HK-2 (cell line): ENCODE measurements at regions not wholly inside any gene's neighbourhood (a gene's known extent, or its start where the extent isn't known, plus 50 kb on each side); places are given as distances from the start of the nearest gene placed in this dataset.
A peak's percentile ranks its signal among the peaks of the same experiment; 100 is the strongest.
"Not testable (repeated sequence)": the region's sequence is repeated elsewhere in the genome, so short reads cannot be mapped to it uniquely, and the experiment has no call there.

ENCODE experiments used
- DNase-seq: peaks from one replicate; pipeline ENCODE4 v3.0.0-alpha.2; 2018; ENCODE audit not compliant: unreplicated experiment

DNA sequence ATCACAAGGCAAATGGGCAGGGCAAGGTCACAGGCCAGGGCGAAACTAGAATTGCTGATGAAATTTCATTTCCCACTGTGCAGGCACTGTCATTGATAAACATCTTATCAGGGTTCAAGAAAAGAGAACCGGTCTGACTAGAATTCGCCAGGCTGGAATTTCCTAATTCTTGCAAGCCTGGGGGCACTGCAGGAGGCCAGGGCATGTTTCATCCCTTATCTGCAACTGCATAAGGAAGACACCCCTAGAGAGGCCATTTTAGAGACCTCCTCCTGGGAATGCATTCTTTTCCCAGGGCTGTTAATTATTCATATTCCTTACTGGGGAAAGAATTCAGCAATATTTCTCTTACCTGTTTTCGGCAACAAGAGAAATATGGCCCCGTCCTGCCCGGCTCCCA, 266.2 kb upstream of the CYLC2 start:
- no peak for DNase-seq

GRCh38 chr9:102714184-102714583, 280.9 kb upstream of the CYLC2 start:
- no peak for DNase-seq

- peak; percentile 1 for DNase-seq
These were observed 282.2 kb upstream of the CYLC2 start for GRCh38 chr9:102712910-102713309.

GRCh38 chr9:102700936-102701335, 294.2 kb upstream of the CYLC2 start:
- no peak for DNase-seq

DNA sequence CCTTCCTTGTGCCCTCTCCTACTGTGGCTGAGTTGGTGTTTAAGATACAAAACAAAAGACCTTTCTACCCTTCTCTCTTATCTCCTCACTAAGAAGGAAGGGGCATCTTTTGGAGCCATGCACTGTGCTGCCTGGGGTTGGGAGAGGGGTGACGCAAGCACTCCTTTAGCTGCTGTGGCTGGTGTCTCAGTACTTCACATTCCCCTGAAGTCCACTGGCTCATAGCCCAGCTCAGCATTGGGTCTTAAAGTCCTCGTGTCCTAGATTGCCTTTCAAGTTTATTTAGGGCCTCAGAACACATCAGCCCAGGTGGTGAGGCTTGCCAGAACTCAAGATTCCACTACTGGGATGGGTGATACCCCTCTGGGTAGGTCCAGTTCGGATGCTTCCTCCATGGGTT, 325.9 kb upstream of the CYLC2 start:
- no peak for DNase-seq

DNA sequence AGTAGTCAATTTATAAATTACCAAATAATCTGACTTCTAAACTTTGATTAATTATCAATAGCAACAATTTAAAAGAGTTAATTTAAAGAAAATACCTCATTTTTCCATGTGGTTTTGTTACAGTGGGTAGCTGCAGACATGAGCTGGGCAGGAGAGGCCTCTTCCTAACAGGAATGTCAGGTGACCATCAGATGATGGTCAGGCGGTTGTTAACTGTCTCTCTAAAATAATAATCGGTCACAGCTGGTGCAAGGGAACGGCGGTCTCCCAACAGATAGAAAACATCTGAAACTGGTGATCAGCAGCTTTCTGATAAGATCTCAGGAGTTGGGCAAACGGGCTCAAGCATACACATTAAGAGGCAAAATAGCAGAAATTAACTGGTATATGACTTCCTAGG, 342.7 kb upstream of the CYLC2 start:
- no peak for DNase-seq

- no peak for DNase-seq
These were observed 344.2 kb upstream of the CYLC2 start for GRCh38 chr9:102650896-102651295.

DNA sequence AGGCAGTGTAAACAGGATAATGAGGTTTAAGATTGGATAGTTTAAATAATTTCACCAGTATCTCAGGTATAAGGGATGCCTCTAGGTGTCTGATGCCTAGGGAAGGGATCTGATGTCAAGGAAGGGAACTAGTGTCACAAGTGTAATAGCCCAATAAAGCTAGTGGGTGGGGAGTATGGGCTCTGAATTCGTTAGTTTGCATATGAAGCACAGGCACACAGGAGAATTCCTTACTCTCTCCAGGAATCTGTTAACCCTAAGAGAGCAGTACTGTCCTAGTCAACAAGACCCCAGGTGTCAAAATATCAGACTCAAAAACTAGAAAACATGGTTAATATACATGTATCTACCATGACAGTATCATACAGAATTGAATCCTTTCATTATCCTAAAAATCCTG, 352.5 kb upstream of the CYLC2 start:
- DNase-seq: no peak

- no peak for DNase-seq
These were observed 363.6 kb upstream of the CYLC2 start for GRCh38 chr9:102631559-102631958.

GRCh38 chr9:102609461-102609860, 385.7 kb upstream of the CYLC2 start:
- DNase-seq: no peak

DNA sequence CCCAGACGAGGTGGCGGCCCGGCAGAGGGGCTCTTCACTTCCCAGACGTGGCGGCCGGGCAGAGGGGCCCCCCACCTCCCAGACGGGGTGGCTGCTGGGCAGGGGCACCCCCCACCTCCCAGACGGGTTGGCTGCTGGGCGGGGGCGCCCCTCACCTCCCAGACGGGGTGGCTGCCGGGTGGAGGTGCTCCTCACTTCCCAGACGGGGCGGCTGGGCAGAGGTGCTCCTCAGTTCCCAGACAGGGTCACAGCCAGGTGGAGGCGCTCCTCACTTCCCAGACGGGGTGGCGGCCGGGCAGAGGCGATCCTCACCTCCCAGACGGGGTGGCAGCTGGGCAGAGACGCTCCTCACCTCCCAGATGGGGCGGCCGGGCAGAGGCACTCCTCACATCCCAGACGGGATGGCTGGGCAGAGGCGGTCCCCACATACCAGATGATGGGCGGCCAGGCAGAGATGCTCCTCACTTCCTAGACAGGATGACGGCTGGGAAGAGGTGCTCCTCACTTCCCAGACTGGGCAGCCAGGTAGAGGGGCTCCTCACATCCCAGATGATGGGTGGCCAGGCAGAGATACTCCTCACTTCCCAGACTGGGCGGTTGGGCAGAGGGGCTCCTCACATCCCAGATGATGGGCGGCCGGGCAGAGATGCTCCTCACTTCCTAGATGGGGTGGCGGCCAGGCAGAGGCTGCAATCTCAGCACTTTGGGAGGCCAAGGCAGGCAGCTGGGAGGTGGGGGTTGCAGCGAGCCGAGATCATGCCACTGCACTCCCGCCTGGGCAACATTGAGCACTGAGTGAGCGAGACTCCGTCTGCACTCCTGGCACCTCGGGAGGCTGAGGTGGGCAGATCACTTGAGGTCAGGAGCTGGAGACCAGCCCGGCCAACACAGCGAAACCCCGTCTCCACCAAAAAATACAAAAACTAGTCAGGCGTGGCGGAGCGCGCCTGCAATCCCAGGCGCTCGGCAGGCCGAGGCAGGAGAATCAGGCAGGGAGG, 391.6 kb upstream of the CYLC2 start:
- DNase-seq: not testable (repeated sequence)

- DNase-seq: no peak
These were observed 400.9 kb upstream of the CYLC2 start for GRCh38 chr9:102594241-102594640.

GRCh38 chr9:102587281-102587680, 407.9 kb upstream of the CYLC2 start:
- no peak for DNase-seq

GRCh38 chr9:102569436-102569835, 425.7 kb upstream of the CYLC2 start:
- no peak for DNase-seq

- no peak for DNase-seq
These were observed 443.8 kb upstream of the CYLC2 start for GRCh38 chr9:102551346-102551745.

GRCh38 chr9:102550886-102551285, 444.2 kb upstream of the CYLC2 start:
- no peak for DNase-seq

DNA sequence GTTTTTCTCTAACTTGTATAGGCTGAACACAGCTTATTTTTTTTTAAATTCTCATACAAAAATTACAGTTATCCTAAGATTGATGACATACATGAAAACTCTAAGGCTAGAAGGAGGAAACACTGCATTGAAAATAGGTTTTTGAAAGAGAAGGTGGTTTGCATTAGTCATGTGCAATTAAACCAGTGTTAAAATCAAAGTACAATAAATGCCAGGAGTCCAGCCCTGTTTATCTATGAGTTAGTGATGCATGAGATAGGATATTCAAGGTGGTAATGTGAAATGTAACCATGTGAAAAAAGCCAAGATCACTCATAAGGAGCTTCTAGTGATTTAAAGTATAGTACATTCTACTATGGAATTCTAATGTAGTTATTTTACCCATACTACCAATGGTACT, 444.9 kb upstream of the CYLC2 start:
- no peak for DNase-seq

- no peak for DNase-seq
These were observed 461.1 kb upstream of the CYLC2 start for GRCh38 chr9:102534031-102534430.

DNA sequence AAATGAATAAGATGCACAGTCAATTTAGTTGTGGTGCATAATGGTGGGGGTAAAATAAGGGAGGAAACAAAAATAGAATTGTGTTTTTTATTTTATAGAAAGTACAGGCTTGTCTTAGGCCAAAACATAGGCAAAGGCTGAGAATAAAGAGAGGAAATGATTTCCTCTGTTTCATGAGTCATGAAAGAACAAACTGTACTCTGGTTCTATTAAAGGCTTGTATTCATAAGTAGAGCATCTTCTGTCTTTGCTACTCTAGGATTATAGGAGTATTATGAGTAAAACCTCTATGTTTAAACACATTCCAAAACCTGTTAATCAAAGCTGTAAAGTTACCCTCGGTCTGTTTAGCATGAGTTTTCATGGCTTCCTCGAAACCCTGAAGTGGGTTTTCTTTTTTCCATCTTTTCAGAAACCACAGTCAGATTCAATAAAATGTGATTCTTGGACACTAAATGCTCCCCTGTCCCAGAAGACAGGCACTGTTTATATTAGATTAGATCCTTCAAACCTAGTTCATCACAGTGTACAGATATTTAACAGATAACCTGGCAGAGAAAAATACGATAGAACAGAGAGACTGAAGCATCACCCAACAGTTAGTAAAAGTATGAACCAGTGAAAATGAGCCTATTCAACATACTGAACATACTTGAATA, 473.9 kb upstream of the CYLC2 start:
- no peak for DNase-seq

DNA sequence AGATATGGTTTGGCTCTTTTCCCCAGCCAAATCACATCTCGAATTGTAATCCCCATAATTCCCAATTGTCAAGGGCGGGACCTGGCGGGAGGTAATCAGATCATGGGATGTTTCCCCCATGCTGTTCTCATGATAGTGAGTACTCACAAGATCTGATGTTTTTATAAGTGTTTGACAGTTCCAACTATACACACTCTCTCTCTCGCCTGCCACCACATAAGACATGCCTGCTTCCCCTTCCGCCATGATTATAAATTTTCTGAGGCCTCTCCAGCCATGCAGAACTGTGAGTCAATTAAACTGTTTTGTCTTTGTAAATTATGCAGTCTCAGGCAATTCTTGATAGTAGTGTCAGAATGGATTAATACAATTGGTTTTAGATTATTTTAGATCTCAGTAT, 475.7 kb upstream of the CYLC2 start:
- DNase-seq: no peak

DNA sequence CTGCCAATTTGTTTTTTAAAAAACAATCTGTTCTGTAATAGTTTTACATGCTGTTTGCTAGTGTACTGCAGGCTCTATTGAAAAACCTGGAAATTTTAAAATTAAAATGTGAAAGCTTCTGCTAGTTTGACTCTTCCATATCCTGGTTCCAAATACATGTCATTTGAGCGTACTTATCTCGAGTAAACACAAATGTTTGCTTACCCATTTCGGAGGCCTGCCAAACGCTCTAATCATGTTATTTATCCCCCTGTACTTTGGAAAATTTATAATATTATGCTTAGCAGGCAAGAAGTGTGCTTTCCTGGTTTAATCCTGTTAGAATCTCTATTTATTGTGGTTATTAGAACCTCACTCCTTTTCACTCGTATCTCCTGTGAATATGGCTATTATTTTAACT, 476.8 kb upstream of the CYLC2 start:
- no peak for DNase-seq

DNA sequence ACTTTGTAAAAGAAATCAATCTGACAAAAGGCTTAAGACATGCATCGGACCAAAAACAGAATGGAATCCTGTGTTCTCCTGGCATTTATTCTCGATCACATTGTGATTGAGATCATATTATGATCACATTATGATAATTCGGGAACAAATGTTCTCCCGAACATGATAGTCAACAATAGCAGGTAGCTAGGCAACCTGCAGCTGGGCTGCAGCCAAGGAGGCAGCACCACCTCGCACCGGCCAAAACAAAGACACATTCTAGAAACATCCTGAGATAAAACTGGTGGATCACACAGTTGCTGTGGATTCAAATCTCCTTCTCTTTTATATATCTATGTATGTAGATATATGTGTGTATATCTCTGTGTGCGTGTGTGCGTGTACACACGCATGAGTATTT, 480.6 kb upstream of the CYLC2 start:
- DNase-seq: no peak

- no peak for DNase-seq
These were observed 488.0 kb upstream of the CYLC2 start for GRCh38 chr9:102507044-102507687.
